GM10248 (cell line): ENCODE measurements at regions not wholly inside any gene's neighbourhood (a gene's known extent, or its start where the extent isn't known, plus 50 kb on each side); places are given as distances from the start of the nearest gene placed in this dataset.

ENCODE experiments used
- CTCF ChIA-PET: fragments of 300-600 bp; sonication (Branson Sonifier 250); formaldehyde crosslinking; extraction: SDS; loops from one replicate; lab custom pipeline; 2021; ENCODE audit warnings: antibody characterized with exemption; lab: Yijun Ruan, JAX
- POLR2A ChIA-PET: fragments of 350-650 bp; sonication (Branson Sonifier 250); formaldehyde crosslinking; extraction: SDS; loops from one replicate; lab custom pipeline; 2020; ENCODE audit warnings: antibody characterized with exemption; lab: Yijun Ruan, JAX
- DNase-seq: peaks from one replicate; pipeline ENCODE4 v3.0.0; 2012; ENCODE audit errors: extremely low spot score
- CTCF ChIP-seq: IDR thresholded peaks from 2 replicates; pipeline ENCODE4 v1.5.1; 2012; ENCODE audit warnings: mild to moderate bottlenecking, low read depth; ENCODE audit errors: extremely low read depth, missing control alignments, control extremely low read depth

GRCh38 chr6:142696123-142697000 lies 248.6 kb downstream of the HIVEP2 start:
- no peak for TF ChIP-seq CTCF
- no peak for DNase-seq
- ChIA-PET POLR2A (interaction anchor here (0.6 kb wide), 1 partner anchor 101 kb away, joined by 4 read pairs; no protein-coding TSS in a partner anchor), CTCF (interaction anchor here (1.2 to 7.9 kb wide), 9 partner anchors 16 to 731 kb away, joined by 3 to 44 read pairs (median 3); no protein-coding TSS in a partner anchor)

GRCh38 chr6:142697001-142697335 lies 248.0 kb downstream of the HIVEP2 start:
- DNase-seq = no peak
- POLR2A ChIA-PET = no interaction called here
- no peak for TF ChIP-seq CTCF
- CTCF ChIA-PET = interaction anchor here (1.2 to 7.9 kb wide), 8 partner anchors 17 to 730 kb away, joined by 3 to 44 read pairs (median 4); no protein-coding TSS in a partner anchor

GRCh38 chr6:142697922-142698321 lies 247.1 kb downstream of the HIVEP2 start:
- POLR2A ChIA-PET = no interaction called here

GRCh38 chr6:142698751-142699150 lies 246.2 kb downstream of the HIVEP2 start:
- CTCF ChIA-PET = interaction anchor here (1.0 to 7.9 kb wide), 5 partner anchors 17 to 814 kb away, joined by 3 to 44 read pairs (median 3); no protein-coding TSS in a partner anchor
- no peak for TF ChIP-seq CTCF

More at GRCh38 chr6:142697922-142698321, 247.1 kb downstream of the HIVEP2 start:
- no peak for DNase-seq
- CTCF ChIA-PET = interaction anchor here (0.8 to 7.9 kb wide), 7 partner anchors 9 to 729 kb away, joined by 3 to 44 read pairs (median 4); no protein-coding TSS in a partner anchor
- no peak for TF ChIP-seq CTCF

GRCh38 chr6:142699391-142699790 lies 245.6 kb downstream of the HIVEP2 start:
- ChIA-PET POLR2A (no interaction called here), CTCF (interaction anchor here (1.0 to 7.9 kb wide), 5 partner anchors 213 to 814 kb away, joined by 3 to 44 read pairs (median 3); no protein-coding TSS in a partner anchor)
- no peak for DNase-seq
- no peak for TF ChIP-seq CTCF

More at GRCh38 chr6:142698751-142699150, 246.2 kb downstream of the HIVEP2 start:
- DNase-seq = no peak
- POLR2A ChIA-PET = no interaction called here

GRCh38 chr6:142700032-142700431 lies 244.9 kb downstream of the HIVEP2 start:
- DNase-seq = peak; percentile 22
- TF ChIP-seq CTCF = no peak
- ChIA-PET CTCF (interaction anchor here (1.0 to 7.9 kb wide), 6 partner anchors 213 to 813 kb away, joined by 3 to 44 read pairs (median 3); no protein-coding TSS in a partner anchor), POLR2A (no interaction called here)
